SK-N-SH treated with all-trans-retinoic acid at 6 μM for 48 hours (cell line): ENCODE measurements at regions not wholly inside any gene's neighbourhood (a gene's known extent, or its start where the extent isn't known, plus 50 kb on each side); places are given as distances from the start of the nearest gene placed in this dataset.

Experiments
- ATAC-seq: fragments of 200-7000 bp; cut with Tn5 transposase; 3 replicates; pipeline ENCODE4 v1.9.1; 2020; ENCODE audit warnings: mild to moderate bottlenecking, moderate library complexity
- ARNTL ChIP-seq: fragments of 450-650 bp; formaldehyde crosslinking; IDR thresholded peaks from 2 replicates; pipeline ENCODE4 v1.5.0; 2020; ENCODE audit warnings: low read depth, mild to moderate bottlenecking, moderate library complexity, borderline replicate concordance
- BACH2 ChIP-seq: fragments of 250-450 bp; sonication (Bioruptor Pico); IDR thresholded peaks from 2 replicates; pipeline ENCODE4 v1.9.0; 2021; ENCODE audit warnings: mild to moderate bottlenecking, borderline replicate concordance
- CSDC2 ChIP-seq: fragments of 250-450 bp; sonication (Bioruptor Pico); IDR thresholded peaks from 2 replicates; pipeline ENCODE4 v1.5.0; 2020; ENCODE audit warnings: mild to moderate bottlenecking, moderate library complexity
- ESRRG ChIP-seq: fragments of 250-450 bp; sonication (Bioruptor Pico); IDR thresholded peaks from 2 replicates; pipeline ENCODE4 v1.6.1; 2021; ENCODE audit warnings: mild to moderate bottlenecking
- GLIS3 ChIP-seq: fragments of 250-450 bp; sonication (Bioruptor Pico); IDR thresholded peaks from 2 replicates; pipeline ENCODE4 v1.5.0; 2020; ENCODE audit warnings: mild to moderate bottlenecking, moderate library complexity
- ISL1 ChIP-seq: fragments of 250-450 bp; sonication (Bioruptor Pico); IDR thresholded peaks from 2 replicates; pipeline ENCODE4 v2.1.2; 2022; ENCODE audit warnings: mild to moderate bottlenecking, moderate library complexity
- OSR1 ChIP-seq: fragments of 250-450 bp; sonication (Bioruptor Pico); IDR thresholded peaks from 2 replicates; pipeline ENCODE4 v1.8.0; 2022; ENCODE audit warnings: moderate library complexity, mild to moderate bottlenecking, inconsistent platforms
- POU6F1 ChIP-seq: fragments of 250-450 bp; sonication (Bioruptor Pico); IDR thresholded peaks from 2 replicates; pipeline ENCODE4 v1.8.0; 2021; ENCODE audit warnings: low read depth, mild to moderate bottlenecking, moderate library complexity, borderline replicate concordance
- PPARA ChIP-seq: fragments of 250-450 bp; sonication (Bioruptor Pico); IDR thresholded peaks from 2 replicates; pipeline ENCODE4 v1.5.0; 2020; ENCODE audit warnings: mild to moderate bottlenecking, borderline replicate concordance
- RARB ChIP-seq: fragments of 250-450 bp; sonication (Bioruptor Pico); IDR thresholded peaks from 2 replicates; pipeline ENCODE4 v1.8.0; 2021; ENCODE audit warnings: mild to moderate bottlenecking, moderate library complexity
- SNAI2 ChIP-seq: fragments of 250-450 bp; sonication (Bioruptor Pico); IDR thresholded peaks from 2 replicates; pipeline ENCODE4 v1.5.0; 2020; ENCODE audit warnings: mild to moderate bottlenecking, moderate library complexity
- TCF4 ChIP-seq: fragments of 250-450 bp; sonication (Bioruptor Pico); IDR thresholded peaks from 2 replicates; pipeline ENCODE4 v1.8.0; 2021; ENCODE audit warnings: mild to moderate bottlenecking, moderate library complexity, borderline replicate concordance
- TSHZ2 ChIP-seq: fragments of 250-450 bp; sonication (Bioruptor Pico); IDR thresholded peaks from 2 replicates; pipeline ENCODE4 v1.5.0; 2020; ENCODE audit warnings: mild to moderate bottlenecking, moderate library complexity
- ZC3H10 ChIP-seq: fragments of 250-450 bp; sonication (Bioruptor Pico); IDR thresholded peaks from 2 replicates; pipeline ENCODE4 v1.5.1; 2021; ENCODE audit warnings: mild to moderate bottlenecking, moderate library complexity
- ZFP3 ChIP-seq: fragments of 250-450 bp; sonication (Bioruptor Pico); IDR thresholded peaks from 2 replicates; pipeline ENCODE4 v1.5.0; 2020; ENCODE audit warnings: mild to moderate bottlenecking, moderate library complexity
- ZFP30 ChIP-seq: fragments of 450-650 bp; formaldehyde crosslinking; IDR thresholded peaks from 2 replicates; pipeline ENCODE4 v1.5.0; 2022; ENCODE audit warnings: mild to moderate bottlenecking, moderate library complexity
- ZNF565 ChIP-seq: fragments of 450-650 bp; formaldehyde crosslinking; conservative IDR thresholded peaks from 2 replicates; pipeline ENCODE4 v1.5.0; 2020; ENCODE audit warnings: low read depth, mild to moderate bottlenecking, moderate library complexity
- ZNF70 ChIP-seq: fragments of 450-650 bp; formaldehyde crosslinking; IDR thresholded peaks from 2 replicates; pipeline ENCODE4 v1.5.0; 2020; ENCODE audit warnings: mild to moderate bottlenecking, moderate library complexity
- TF ChIP-seq, protein P1 (sequence below): fragments of 250-450 bp; sonication (Bioruptor Pico); IDR thresholded peaks from 2 replicates; pipeline ENCODE4 v1.5.1; 2021; ENCODE audit warnings: mild to moderate bottlenecking, moderate library complexity
- TF ChIP-seq, protein P2 (sequence below): fragments of 250-450 bp; sonication (Bioruptor Pico); IDR thresholded peaks from 2 replicates; pipeline ENCODE4 v1.5.1; 2020; ENCODE audit warnings: low read depth, mild to moderate bottlenecking, moderate library complexity
- TF ChIP-seq, protein P3 (sequence below): fragments of 250-450 bp; sonication (Bioruptor Pico); IDR thresholded peaks from 2 replicates; pipeline ENCODE4 v1.8.0; 2020; ENCODE audit warnings: mild to moderate bottlenecking, moderate library complexity, borderline replicate concordance

DNA sequence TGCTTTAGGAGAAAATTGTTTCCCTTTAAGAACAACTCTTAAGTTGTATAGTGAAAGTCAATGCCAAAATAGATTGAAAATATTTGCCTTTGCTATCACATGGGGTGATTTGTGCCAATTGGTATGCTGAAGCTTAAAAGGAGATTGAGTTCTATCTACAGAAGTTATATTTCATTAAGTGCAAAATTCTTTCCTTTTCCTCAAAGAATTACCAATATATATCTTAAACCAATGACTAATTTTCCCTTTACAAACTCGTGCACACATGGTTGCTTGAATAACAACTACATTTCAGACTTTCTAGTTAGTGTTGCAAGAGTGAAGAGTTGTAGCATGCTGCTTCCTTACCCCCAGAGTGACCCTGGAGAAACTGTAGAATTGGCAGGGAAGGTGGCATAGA lies 990.0 kb upstream of the PABPC4L start (continued):
- no peak for TF ChIP-seq OSR1
- TF ChIP-seq, protein P1, sequence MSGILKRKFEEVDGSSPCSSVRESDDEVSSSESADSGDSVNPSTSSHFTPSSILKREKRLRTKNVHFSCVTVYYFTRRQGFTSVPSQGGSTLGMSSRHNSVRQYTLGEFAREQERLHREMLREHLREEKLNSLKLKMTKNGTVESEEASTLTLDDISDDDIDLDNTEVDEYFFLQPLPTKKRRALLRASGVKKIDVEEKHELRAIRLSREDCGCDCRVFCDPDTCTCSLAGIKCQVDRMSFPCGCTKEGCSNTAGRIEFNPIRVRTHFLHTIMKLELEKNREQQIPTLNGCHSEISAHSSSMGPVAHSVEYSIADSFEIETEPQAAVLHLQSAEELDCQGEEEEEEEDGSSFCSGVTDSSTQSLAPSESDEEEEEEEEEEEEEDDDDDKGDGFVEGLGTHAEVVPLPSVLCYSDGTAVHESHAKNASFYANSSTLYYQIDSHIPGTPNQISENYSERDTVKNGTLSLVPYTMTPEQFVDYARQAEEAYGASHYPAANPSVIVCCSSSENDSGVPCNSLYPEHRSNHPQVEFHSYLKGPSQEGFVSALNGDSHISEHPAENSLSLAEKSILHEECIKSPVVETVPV (CRISPR knock-in tag) = no peak
- TF ChIP-seq CSDC2 (CRISPR knock-in tag) = no peak

- TF ChIP-seq ARNTL (CRISPR knock-in tag) = no peak
- no peak for ATAC-seq
Measured at GRCh38 chr4:135186002-135186401, 984.4 kb upstream of the PABPC4L start.

GRCh38 chr4:135185256-135185655 lies 983.7 kb upstream of the PABPC4L start:
- TF ChIP-seq SNAI2 (no peak), POU6F1 (CRISPR knock-in tag) (no peak), OSR1 (no peak), ESRRG (CRISPR knock-in tag) (no peak), ZFP3 (no peak), RARB (CRISPR knock-in tag) (no peak), GLIS3 (CRISPR knock-in tag) (no peak), ZFP30 (CRISPR knock-in tag) (no peak), TSHZ2 (no peak), BACH2 (CRISPR knock-in tag) (no peak), ISL1 (CRISPR knock-in tag) (no peak), CSDC2 (CRISPR knock-in tag) (no peak), ZNF70 (CRISPR knock-in tag) (no peak), ZC3H10 (CRISPR knock-in tag) (no peak), PPARA (CRISPR knock-in tag) (no peak), TCF4 (no peak), ZNF565 (no peak)
- TF ChIP-seq, protein P2, sequence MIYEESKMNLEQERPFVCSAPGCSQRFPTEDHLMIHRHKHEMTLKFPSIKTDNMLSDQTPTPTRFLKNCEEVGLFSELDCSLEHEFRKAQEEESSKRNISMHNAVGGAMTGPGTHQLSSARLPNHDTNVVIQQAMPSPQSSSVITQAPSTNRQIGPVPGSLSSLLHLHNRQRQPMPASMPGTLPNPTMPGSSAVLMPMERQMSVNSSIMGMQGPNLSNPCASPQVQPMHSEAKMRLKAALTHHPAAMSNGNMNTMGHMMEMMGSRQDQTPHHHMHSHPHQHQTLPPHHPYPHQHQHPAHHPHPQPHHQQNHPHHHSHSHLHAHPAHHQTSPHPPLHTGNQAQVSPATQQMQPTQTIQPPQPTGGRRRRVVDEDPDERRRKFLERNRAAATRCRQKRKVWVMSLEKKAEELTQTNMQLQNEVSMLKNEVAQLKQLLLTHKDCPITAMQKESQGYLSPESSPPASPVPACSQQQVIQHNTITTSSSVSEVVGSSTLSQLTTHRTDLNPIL (CRISPR knock-in tag) = no peak
- TF ChIP-seq, protein P1 (CRISPR knock-in tag) = no peak
- TF ChIP-seq, protein P3, sequence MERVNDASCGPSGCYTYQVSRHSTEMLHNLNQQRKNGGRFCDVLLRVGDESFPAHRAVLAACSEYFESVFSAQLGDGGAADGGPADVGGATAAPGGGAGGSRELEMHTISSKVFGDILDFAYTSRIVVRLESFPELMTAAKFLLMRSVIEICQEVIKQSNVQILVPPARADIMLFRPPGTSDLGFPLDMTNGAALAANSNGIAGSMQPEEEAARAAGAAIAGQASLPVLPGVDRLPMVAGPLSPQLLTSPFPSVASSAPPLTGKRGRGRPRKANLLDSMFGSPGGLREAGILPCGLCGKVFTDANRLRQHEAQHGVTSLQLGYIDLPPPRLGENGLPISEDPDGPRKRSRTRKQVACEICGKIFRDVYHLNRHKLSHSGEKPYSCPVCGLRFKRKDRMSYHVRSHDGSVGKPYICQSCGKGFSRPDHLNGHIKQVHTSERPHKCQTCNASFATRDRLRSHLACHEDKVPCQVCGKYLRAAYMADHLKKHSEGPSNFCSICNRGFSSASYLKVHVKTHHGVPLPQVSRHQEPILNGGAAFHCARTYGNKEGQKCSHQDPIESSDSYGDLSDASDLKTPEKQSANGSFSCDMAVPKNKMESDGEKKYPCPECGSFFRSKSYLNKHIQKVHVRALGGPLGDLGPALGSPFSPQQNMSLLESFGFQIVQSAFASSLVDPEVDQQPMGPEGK (CRISPR knock-in tag) = no peak
- ATAC-seq = no peak
